ENCODE measurements at regions not wholly inside any gene's neighbourhood (a gene's known extent, or its start where the extent isn't known, plus 50 kb on each side); places are given as distances from the start of the nearest gene placed in this dataset.
"Not testable (repeated sequence)": the region's sequence is repeated elsewhere in the genome, so short reads cannot be mapped to it uniquely, and the experiment has no call there.

- no peak for DNase-seq
Observed at GRCh38 chr14:96686126-96686525, 111.1 kb upstream of the VRK1 start.

- no peak for DNase-seq
Observed at GRCh38 chr14:96688629-96689028, 108.6 kb upstream of the VRK1 start.

- no peak for DNase-seq
Observed at GRCh38 chr14:96690713-96691383, 106.3 kb upstream of the VRK1 start.

- DNase-seq, result no peak
Observed at GRCh38 chr14:96693252-96693820, 103.8 kb upstream of the VRK1 start.

GRCh38 chr14:96693987-96694386, 103.2 kb upstream of the VRK1 start:
- no peak for DNase-seq

GRCh38 chr14:96698960-96699539, 98.1 kb upstream of the VRK1 start:
- DNase-seq, result no peak

- DNase-seq, result no peak
Observed at GRCh38 chr14:96699666-96700065, 97.5 kb upstream of the VRK1 start.

GRCh38 chr14:96702831-96703230, 94.4 kb upstream of the VRK1 start:
- no peak for DNase-seq

GRCh38 chr14:96705422-96706092, 91.6 kb upstream of the VRK1 start:
- no peak for DNase-seq

- DNase-seq, result no peak
Observed at GRCh38 chr14:96706893-96707292, 90.3 kb upstream of the VRK1 start.

GRCh38 chr14:96710060-96710666, 87.0 kb upstream of the VRK1 start:
- DNase-seq, result no peak

GRCh38 chr14:96711559-96712267, 85.5 kb upstream of the VRK1 start:
- DNase-seq, result no peak

- no peak for DNase-seq
Observed at GRCh38 chr14:96713426-96713825, 83.8 kb upstream of the VRK1 start.

GRCh38 chr14:96714537-96714936, 82.6 kb upstream of the VRK1 start:
- DNase-seq, result not testable (repeated sequence)

GRCh38 chr14:96717116-96717515, 80.1 kb upstream of the VRK1 start:
- no peak for DNase-seq

- DNase-seq, result no peak
Observed at GRCh38 chr14:96718407-96718806, 78.8 kb upstream of the VRK1 start.

GRCh38 chr14:96720702-96721101, 76.5 kb upstream of the VRK1 start:
- DNase-seq, result not testable (repeated sequence)

- no peak for DNase-seq
Observed at GRCh38 chr14:96722736-96723135, 74.4 kb upstream of the VRK1 start.

- no peak for DNase-seq
Observed at GRCh38 chr14:96723946-96724345, 73.2 kb upstream of the VRK1 start.

- DNase-seq, result no peak
Observed at GRCh38 chr14:96725232-96725631, 72.0 kb upstream of the VRK1 start.

GRCh38 chr14:96727073-96727472, 70.1 kb upstream of the VRK1 start:
- no peak for DNase-seq

GRCh38 chr14:96727491-96727890, 69.7 kb upstream of the VRK1 start:
- no peak for DNase-seq

Data from right lung (tissue), 2 donors.